Left lung (tissue), 4 donors: ENCODE measurements at regions not wholly inside any gene's neighbourhood (a gene's known extent, or its start where the extent isn't known, plus 50 kb on each side); places are given as distances from the start of the nearest gene placed in this dataset.
"Not testable (repeated sequence)": the region's sequence is repeated elsewhere in the genome, so short reads cannot be mapped to it uniquely, and the experiment has no call there.

Experiments used
- ATAC-seq: fragments of 200-7000 bp; cut with Tn5 transposase; one replicate; pipeline ENCODE4 v1.9.1; 2020; ENCODE audit warnings: moderate library complexity
- DNase-seq, 4 donors: peaks; one replicate each; pipeline ENCODE4 v3.0.0-alpha.2; 2013 to 2020
- H3K27ac ChIP-seq, 2 donors: fragments of 200-600 bp; sonication (generic) in 1 of 2; one replicate each; pipeline versions ENCODE4 v1.5.0 to v1.8.0; 2020 to 2021
- H3K27me3 ChIP-seq, 2 donors: fragments of 200-600 bp; sonication (generic) in 1 of 2; one replicate each; pipeline versions ENCODE4 v1.5.0 to v1.8.0; 2020 to 2021
- H3K36me3 ChIP-seq, 2 donors: fragments of 200-600 bp; sonication (generic) in 1 of 2; one replicate each; pipeline versions ENCODE4 v1.5.0 to v1.8.0; 2020 to 2021
- H3K4me1 ChIP-seq, 2 donors: fragments of 200-600 bp; one replicate each; pipeline ENCODE4 v1.8.0; 2021
- H3K4me3 ChIP-seq, 2 donors: fragments of 200-600 bp; sonication (generic) in 1 of 2; one replicate each; pipeline versions ENCODE4 v1.5.0 to v1.8.0; 2020 to 2021; ENCODE audit warnings: mild to moderate bottlenecking in 1 of 2
- H3K9me3 ChIP-seq, 2 donors: fragments of 200-600 bp; sonication (generic) in 1 of 2; one replicate each; pipeline versions ENCODE4 v1.5.0 to v1.8.0; 2020 to 2021
- intact Hi-C, 2 donors: fragments of 100-400 bp; cut with DNase I; formaldehyde crosslinking; loops; one replicate each; pipeline versions ENCODE4 v1.11.2 to v1.14.2; 2022
- donor health status: DM: no; HTN: yes; CAD: no.
- donor health status: DM: no; HTN: no; CAD: no.

- H3K36me3 ChIP-seq, H3K27me3 ChIP-seq, H3K27ac ChIP-seq, intact Hi-C loops, H3K4me1 ChIP-seq, H3K9me3 ChIP-seq, DNase-seq, H3K4me3 ChIP-seq, ATAC-seq: not testable (repeated sequence)
These were observed 54.9 kb upstream of the NBPF12 start for GRCh38 chr1:146883190-146883589.

DNA sequence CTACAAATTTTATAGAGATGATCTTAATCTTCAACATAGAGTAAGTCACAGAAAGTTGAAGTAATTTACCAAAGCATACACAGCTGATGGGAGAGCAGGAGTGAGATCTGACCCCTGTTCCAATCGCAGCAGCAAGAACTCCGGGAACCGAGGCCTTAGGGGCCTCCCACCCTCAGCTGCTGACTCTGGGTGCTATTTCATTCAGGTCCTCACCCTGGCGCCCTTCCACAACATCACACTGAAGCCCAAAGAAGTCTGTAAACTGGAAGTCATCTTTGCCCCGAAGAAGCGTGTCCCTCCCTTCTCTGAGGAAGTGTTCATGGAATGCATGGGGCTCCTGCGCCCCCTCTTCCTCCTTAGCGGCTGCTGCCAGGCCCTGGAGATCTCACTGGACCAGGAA, 57.0 kb upstream of the NBPF12 start:
- DNase-seq, ATAC-seq, H3K27me3 ChIP-seq, H3K4me3 ChIP-seq, H3K27ac ChIP-seq, H3K9me3 ChIP-seq, intact Hi-C loops, H3K4me1 ChIP-seq, H3K36me3 ChIP-seq: not testable (repeated sequence)

- H3K27me3 ChIP-seq, H3K36me3 ChIP-seq, ATAC-seq, intact Hi-C loops, H3K4me3 ChIP-seq, H3K27ac ChIP-seq, H3K4me1 ChIP-seq, H3K9me3 ChIP-seq, DNase-seq: not testable (repeated sequence)
These were observed 74.3 kb upstream of the NBPF12 start for GRCh38 chr1:146863799-146864319.

DNA sequence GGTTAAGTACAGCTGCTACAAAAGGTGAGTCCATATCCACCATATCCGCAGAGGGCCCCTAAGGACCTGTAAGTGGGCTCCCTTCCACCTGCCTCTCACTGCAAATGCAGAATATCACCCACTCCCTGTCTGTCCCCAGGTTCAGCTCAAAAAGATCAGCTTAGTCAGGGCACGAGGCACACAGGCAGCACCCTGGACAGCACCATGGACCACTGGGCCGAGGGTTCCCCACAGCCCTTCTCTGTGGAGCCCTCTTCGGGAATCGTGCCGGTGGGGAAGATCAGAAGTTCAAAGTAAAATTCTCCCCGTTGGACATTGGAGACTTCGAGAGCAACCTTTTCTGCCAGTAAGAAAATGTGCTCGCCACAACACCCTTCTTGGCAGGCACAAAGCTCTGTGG, 85.0 kb upstream of the NBPF12 start:
- intact Hi-C loops, DNase-seq, H3K27ac ChIP-seq: not testable (repeated sequence)

DNA sequence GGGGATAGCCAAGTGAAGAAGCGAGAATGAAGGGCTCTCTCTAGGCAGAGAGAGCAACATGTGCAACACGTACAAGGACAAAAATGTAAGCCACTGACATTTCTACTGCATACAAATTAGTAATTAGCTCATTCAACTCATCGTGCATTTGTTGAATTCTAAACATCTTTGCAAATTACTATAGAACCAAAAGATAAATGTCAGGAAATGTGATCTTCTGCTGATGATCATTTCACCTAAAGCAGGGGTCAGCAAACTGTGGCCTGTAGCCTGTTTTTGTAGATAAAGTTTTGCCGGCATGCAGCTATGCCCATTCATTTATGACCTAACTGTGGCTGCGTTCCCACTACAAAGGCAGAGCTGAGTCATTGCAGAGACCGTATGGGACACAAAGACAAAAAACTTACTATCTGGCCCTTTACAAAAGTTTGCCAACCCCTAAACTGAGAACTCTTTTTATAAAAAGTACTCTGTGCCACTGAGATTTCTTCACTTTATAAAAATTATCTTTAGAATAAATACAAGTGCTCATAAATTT, 87.7 kb upstream of the NBPF12 start:
- H3K9me3 ChIP-seq, H3K27ac ChIP-seq, H3K4me3 ChIP-seq, DNase-seq, H3K36me3 ChIP-seq, intact Hi-C loops, ATAC-seq, H3K27me3 ChIP-seq, H3K4me1 ChIP-seq: not testable (repeated sequence)

More for the DNA sequence above, 85.0 kb upstream of the NBPF12 start:
- H3K9me3 ChIP-seq, ATAC-seq, H3K36me3 ChIP-seq, H3K4me3 ChIP-seq, H3K27me3 ChIP-seq, H3K4me1 ChIP-seq: not testable (repeated sequence)

DNA sequence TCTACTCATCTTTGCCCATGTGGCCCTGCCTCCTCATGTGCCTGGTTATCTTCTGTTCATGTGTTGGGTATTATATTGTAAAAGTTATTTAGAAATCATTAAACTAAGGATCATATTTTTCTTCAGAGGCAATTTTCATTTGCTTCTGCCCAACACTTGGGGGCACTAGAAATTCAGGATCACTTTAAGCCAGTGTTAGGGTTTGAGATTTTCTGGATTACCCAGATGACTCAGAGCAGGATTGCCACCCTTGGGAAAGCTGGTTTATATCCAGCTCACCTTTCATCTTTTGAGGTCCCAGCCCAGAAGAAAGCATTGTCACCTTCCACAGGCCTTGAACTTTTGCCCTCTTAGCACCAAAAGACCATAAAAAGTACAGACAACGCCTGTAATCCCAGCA, 99.4 kb upstream of the NBPF12 start:
- H3K36me3 ChIP-seq, intact Hi-C loops, H3K4me3 ChIP-seq, DNase-seq, ATAC-seq, H3K9me3 ChIP-seq, H3K4me1 ChIP-seq, H3K27ac ChIP-seq, H3K27me3 ChIP-seq: not testable (repeated sequence)

- intact Hi-C loops, H3K4me1 ChIP-seq, ATAC-seq, H3K9me3 ChIP-seq, H3K4me3 ChIP-seq, H3K36me3 ChIP-seq, DNase-seq, H3K27me3 ChIP-seq, H3K27ac ChIP-seq: not testable (repeated sequence)
These were observed 111.2 kb upstream of the NBPF12 start for GRCh38 chr1:146826957-146827356.

DNA sequence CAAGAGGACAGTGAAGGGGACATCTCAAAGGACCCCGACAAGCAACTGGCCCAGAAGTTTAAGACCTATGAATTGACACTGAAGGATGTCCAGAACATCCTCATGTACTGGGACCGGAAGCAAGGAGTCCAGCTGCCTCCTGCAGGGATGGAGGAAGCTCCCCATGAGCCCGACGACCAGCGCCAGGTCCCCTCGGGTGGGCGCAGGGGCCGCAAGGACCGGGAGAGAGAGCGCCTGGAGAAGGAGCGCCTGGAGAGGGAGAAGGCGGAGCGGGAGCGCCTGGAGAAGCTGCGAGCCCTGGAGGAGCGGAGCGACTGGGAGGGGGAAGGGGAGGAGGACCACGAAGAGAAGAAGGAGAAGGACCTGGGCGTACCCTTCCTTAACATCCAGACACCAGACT, 143.9 kb upstream of the NBPF12 start:
- H3K36me3 ChIP-seq, ATAC-seq, H3K27me3 ChIP-seq, H3K27ac ChIP-seq, H3K4me1 ChIP-seq, intact Hi-C loops, H3K9me3 ChIP-seq, H3K4me3 ChIP-seq, DNase-seq: not testable (repeated sequence)

DNA sequence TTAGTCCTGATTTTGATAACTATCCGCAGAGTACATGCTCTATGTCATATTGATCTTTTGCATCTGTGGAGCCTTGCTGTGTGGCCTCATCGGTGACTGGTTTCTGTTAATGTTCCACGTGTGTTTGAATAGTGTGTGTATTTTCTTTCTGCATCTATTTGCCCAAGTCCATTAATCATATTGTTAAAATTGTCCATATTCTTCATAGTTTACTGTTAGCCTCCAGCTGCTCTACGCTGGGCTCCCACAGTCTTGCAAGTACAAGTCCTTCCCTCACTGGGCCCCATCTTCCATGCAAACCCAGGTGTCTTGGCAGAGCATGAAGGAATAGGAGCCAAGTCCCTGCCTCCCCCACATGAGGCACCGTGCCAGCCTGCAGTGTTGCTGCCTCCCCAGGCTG, 145.4 kb upstream of the NBPF12 start:
- intact Hi-C loops, H3K4me3 ChIP-seq, H3K27me3 ChIP-seq, H3K9me3 ChIP-seq, ATAC-seq, H3K36me3 ChIP-seq, DNase-seq, H3K27ac ChIP-seq, H3K4me1 ChIP-seq: not testable (repeated sequence)

GRCh38 chr1:146784212-146784940, 153.7 kb upstream of the NBPF12 start:
- DNase-seq, H3K27me3 ChIP-seq, H3K36me3 ChIP-seq, intact Hi-C loops, H3K27ac ChIP-seq, H3K9me3 ChIP-seq, H3K4me3 ChIP-seq, ATAC-seq, H3K4me1 ChIP-seq: not testable (repeated sequence)

DNA sequence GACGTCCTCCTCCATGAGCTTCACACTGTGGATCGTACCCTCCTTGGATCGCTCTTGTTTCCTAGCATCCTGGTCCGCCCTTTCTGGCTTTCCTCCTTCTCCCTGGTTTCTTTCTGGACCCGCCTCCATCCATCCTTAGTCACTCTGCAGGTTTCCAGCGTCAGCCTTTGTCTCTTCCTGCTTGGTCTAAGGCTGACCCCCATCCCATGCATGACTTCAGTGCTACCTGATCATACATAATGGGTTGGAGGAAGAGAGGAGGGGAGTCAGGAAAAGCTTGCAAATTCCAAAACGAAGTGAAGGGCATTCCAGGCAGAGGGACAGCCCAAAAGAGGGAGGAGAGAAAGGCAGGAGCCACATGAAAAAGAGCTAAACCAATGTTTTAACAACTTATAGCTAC, 156.9 kb upstream of the NBPF12 start:
- H3K4me3 ChIP-seq, DNase-seq, H3K4me1 ChIP-seq, H3K27me3 ChIP-seq, intact Hi-C loops, H3K27ac ChIP-seq, H3K9me3 ChIP-seq, ATAC-seq, H3K36me3 ChIP-seq: not testable (repeated sequence)

DNA sequence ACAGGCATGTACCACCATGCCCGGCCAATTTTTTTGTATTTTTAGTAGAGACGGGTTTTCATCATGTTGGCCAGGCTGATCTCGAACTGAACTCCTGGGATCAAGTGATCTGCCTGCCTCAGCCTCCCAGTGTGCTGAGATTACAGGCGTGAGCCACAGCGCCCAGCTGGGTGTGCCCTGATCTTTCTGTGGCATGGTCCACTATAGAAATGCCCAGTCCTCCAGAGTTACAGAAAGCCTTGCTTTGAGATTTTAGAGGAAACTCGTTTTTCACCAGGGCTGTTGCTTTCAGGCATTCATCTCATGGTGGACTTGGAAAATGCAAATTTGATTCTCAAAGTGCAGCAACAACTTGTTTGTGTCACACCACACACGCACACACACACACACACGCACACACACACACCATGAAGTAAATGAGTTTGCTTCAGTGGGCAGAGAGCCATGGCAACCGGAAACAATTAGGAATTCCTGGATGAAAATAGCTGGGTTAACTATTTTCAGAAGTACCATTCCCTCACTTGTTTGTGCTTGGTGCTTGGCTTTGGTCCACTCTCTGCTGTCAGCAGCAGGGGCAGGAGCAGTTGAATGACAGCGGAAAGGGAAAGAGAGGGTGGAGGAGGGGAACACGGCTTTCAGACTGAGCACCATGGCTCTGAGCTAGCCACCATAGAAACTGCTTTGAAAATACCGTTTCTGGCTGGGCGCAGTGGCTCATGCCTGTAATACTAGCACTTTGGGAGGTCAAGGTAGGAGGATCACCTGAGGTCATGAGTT, 160.1 kb upstream of the NBPF12 start:
- intact Hi-C loops, result not testable (repeated sequence)
- ATAC-seq (peak; percentile 88), DNase-seq (peak in 2 of 4 donors; percentile 54 to 81)

DNA sequence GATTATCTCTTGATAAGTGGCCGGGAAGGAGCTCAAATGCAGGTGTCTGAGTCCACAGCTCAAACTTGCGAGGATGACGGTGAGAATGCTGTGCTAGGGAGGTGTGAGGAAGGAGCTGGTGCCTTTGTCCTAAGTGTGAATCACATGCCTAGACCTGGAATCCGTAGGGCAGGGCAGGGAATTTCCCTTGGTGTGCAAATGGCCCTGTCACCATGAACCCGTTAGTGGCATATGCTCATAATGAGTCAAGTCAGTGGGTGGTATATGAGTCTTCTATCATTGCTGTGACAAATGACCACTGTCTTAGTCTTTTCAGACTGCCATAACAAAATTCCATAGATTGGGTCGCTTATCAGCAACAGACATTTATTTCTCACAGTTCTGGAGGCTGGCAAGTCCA, 163.1 kb upstream of the NBPF12 start:
- H3K27me3 ChIP-seq, H3K4me1 ChIP-seq, H3K27ac ChIP-seq, ATAC-seq, H3K9me3 ChIP-seq, H3K4me3 ChIP-seq, H3K36me3 ChIP-seq, DNase-seq, intact Hi-C loops: not testable (repeated sequence)

More for the DNA sequence above, 160.1 kb upstream of the NBPF12 start:
- not testable (repeated sequence) for H3K27ac ChIP-seq, H3K4me3 ChIP-seq, H3K27me3 ChIP-seq, H3K9me3 ChIP-seq, H3K4me1 ChIP-seq, H3K36me3 ChIP-seq
